H1 (cell line): ENCODE measurements at regions not wholly inside any gene's neighbourhood (a gene's known extent, or its start where the extent isn't known, plus 50 kb on each side); places are given as distances from the start of the nearest gene placed in this dataset.

Experiments used
- CTCF ChIA-PET: fragments of 300-600 bp; sonication (Branson Sonifier 250); formaldehyde crosslinking; loops from one replicate; lab custom pipeline; 2021; ENCODE audit not compliant: partially characterized antibody; lab: Charles Lee
- POLR2A ChIA-PET: fragments of 300-600 bp; sonication (Branson Sonifier 250); formaldehyde crosslinking; loops from one replicate; lab custom pipeline; 2021; ENCODE audit warnings: inconsistent platforms; ENCODE audit not compliant: partially characterized antibody; lab: Charles Lee
- DNase-seq, 2 experiments: peaks; one replicate each; pipeline versions ENCODE4 v3.0.0 to v3.0.0-alpha.2; 2010 to 2022; ENCODE audit warnings: low spot score in 2 of 2, low read depth in 1 of 2, mixed read lengths in 1 of 2
- FAIRE-seq: peaks from 2 replicates; lab custom pipeline; 2011; peaks lifted over from hg19 to GRCh38; lab: Jason Lieb, UNC
- H2AFZ ChIP-seq: 2 replicates; pipeline ENCODE4 v1.8.1; 2012; ENCODE audit warnings: low read length, inconsistent platforms
- H2AK5ac ChIP-seq: 2 replicates; pipeline ENCODE4 v1.6.1; 2013; ENCODE audit warnings: low read depth, low read length
- H2BK120ac ChIP-seq: replicated peaks from 2 replicates; pipeline ENCODE3; 2013; ENCODE audit warnings: low read depth, low read length, inconsistent platforms
- H2BK12ac ChIP-seq: 2 replicates; pipeline ENCODE4 v1.6.1; 2013; ENCODE audit warnings: low read depth, low read length
- H2BK15ac ChIP-seq: 2 replicates; pipeline ENCODE4 v1.6.1; 2013; ENCODE audit warnings: low read length
- H2BK20ac ChIP-seq: 2 replicates; pipeline ENCODE4 v1.6.1; 2013; ENCODE audit warnings: low read length
- H2BK5ac ChIP-seq: 2 replicates; pipeline ENCODE4 v1.6.1; 2013; ENCODE audit warnings: low read depth, low read length
- H3K14ac ChIP-seq: 2 replicates; pipeline ENCODE4 v1.6.1; 2013; ENCODE audit warnings: inconsistent platforms; ENCODE audit not compliant: insufficient read length
- H3K18ac ChIP-seq: 2 replicates; pipeline ENCODE4 v1.6.1; 2013; ENCODE audit warnings: low read length; ENCODE audit errors: extremely low read depth
- H3K23ac ChIP-seq: 2 replicates; pipeline ENCODE4 v1.6.1; 2013; ENCODE audit warnings: inconsistent platforms; ENCODE audit not compliant: insufficient read length
- H3K23me2 ChIP-seq: 2 replicates; pipeline ENCODE4 v1.6.1; 2013; ENCODE audit warnings: low read depth, low read length
- H3K27ac ChIP-seq: 2 replicates; pipeline ENCODE4 v1.6.1; 2011; ENCODE audit warnings: low read depth, low read length, inconsistent platforms
- H3K27me3 ChIP-seq, 4 experiments: replicated peaks in 1 of 4; 1 replicate in 1 of 4; 2 replicates in 3 of 4; pipeline versions ENCODE4 v1.6.1 to v1.8.1; 2011 to 2013; ENCODE audit warnings: low read length in 3 of 4, mild to moderate bottlenecking in 3 of 4, inconsistent platforms in 2 of 4, mixed read lengths in 2 of 4, moderate library complexity in 1 of 4; ENCODE audit not compliant: control insufficient read depth in 3 of 4, insufficient read depth in 3 of 4; ENCODE audit errors: extremely low read depth in 1 of 4
- H3K36me3 ChIP-seq, 4 experiments: 2 replicates each; pipeline versions ENCODE4 v1.6.1 to v1.8.1; 2011 to 2013; ENCODE audit warnings: mild to moderate bottlenecking in 4 of 4, low read length in 3 of 4, moderate library complexity in 2 of 4, control low read depth in 1 of 4, inconsistent platforms in 1 of 4; ENCODE audit not compliant: insufficient read depth in 4 of 4, control insufficient read depth in 2 of 4
- H3K4ac ChIP-seq: replicated peaks from 2 replicates; pipeline ENCODE3; 2013; ENCODE audit warnings: low read length, low read depth, mixed read lengths, inconsistent platforms; ENCODE audit not compliant: insufficient read length
- H3K4me1 ChIP-seq, 4 experiments: replicated peaks in 1 of 4; 1 replicate in 1 of 4; 2 replicates in 3 of 4; pipeline versions ENCODE4 v1.6.1 to v1.8.1; 2011 to 2013; ENCODE audit warnings: low read length in 3 of 4, inconsistent platforms in 2 of 4, mixed read lengths in 1 of 4; ENCODE audit not compliant: insufficient read depth in 4 of 4, control insufficient read depth in 3 of 4
- H3K4me2 ChIP-seq, 2 experiments: 2 replicates each; pipeline versions ENCODE4 v1.6.1 to v1.8.1; 2011 to 2013; ENCODE audit warnings: low read depth in 2 of 2, low read length in 2 of 2, control low read depth in 1 of 2, inconsistent platforms in 1 of 2, mild to moderate bottlenecking in 1 of 2; ENCODE audit not compliant: insufficient read depth in 1 of 2
- H3K4me3 ChIP-seq, 4 experiments: fragments of 200-600, 300-600 bp in 1 of 4; sonication (generic), shearing (Covaris generic), sonication (Bioruptor Twin) in 1 of 4; 2 replicates each; pipeline versions ENCODE4 v1.5.1 to v1.8.1; 2011 to 2016; ENCODE audit warnings: low read length in 4 of 4, low read depth in 3 of 4, control low read depth in 2 of 4, inconsistent platforms in 2 of 4, mild to moderate bottlenecking in 2 of 4, mixed read lengths in 1 of 4, moderate library complexity in 1 of 4; ENCODE audit not compliant: insufficient read depth in 2 of 4; ENCODE audit errors: extremely low read depth in 1 of 4
- H3K56ac ChIP-seq: replicated peaks from 2 replicates; pipeline ENCODE3; 2013; ENCODE audit warnings: low read depth, mild to moderate bottlenecking, mixed read lengths, low read length, inconsistent platforms; ENCODE audit not compliant: insufficient read length
- H3K79me1 ChIP-seq: 2 replicates; pipeline ENCODE4 v1.6.1; 2013; ENCODE audit warnings: low read depth, low read length, control low read depth
- H3K79me2 ChIP-seq, 2 experiments: 2 replicates each; pipeline versions ENCODE4 v1.6.1 to v1.8.1; 2012 to 2013; ENCODE audit warnings: low read length in 2 of 2, mild to moderate bottlenecking in 2 of 2, inconsistent platforms in 1 of 2; ENCODE audit not compliant: insufficient read depth in 2 of 2, control insufficient read depth in 1 of 2
- H3K9ac ChIP-seq, 4 experiments: replicated peaks in 1 of 4; 1 replicate in 1 of 4; 2 replicates in 3 of 4; pipeline versions ENCODE4 v1.6.1 to v1.8.1; 2011 to 2013; ENCODE audit warnings: low read depth in 3 of 4, low read length in 3 of 4, control low read depth in 2 of 4, mild to moderate bottlenecking in 2 of 4, moderate library complexity in 2 of 4, inconsistent platforms in 1 of 4; ENCODE audit errors: extremely low read depth in 1 of 4
- H3K9me3 ChIP-seq, 2 experiments: 2 replicates each; pipeline versions ENCODE4 v1.6.1 to v1.8.1; 2012 to 2013; ENCODE audit warnings: mild to moderate bottlenecking in 2 of 2, moderate library complexity in 2 of 2, control low read depth in 1 of 2, inconsistent platforms in 1 of 2, low read depth in 1 of 2, low read length in 1 of 2, mixed read lengths in 1 of 2; ENCODE audit not compliant: insufficient read depth in 2 of 2
- H4K20me1 ChIP-seq, 2 experiments: replicated peaks in 1 of 2; 2 replicates each; pipeline versions ENCODE3 to v1.8.1; 2011 to 2013; ENCODE audit warnings: inconsistent platforms in 2 of 2, low read length in 2 of 2, mild to moderate bottlenecking in 1 of 2; ENCODE audit not compliant: insufficient read depth in 2 of 2, control insufficient read depth in 1 of 2
- H4K5ac ChIP-seq: 2 replicates; pipeline ENCODE4 v1.6.1; 2013; ENCODE audit warnings: low read length, low read depth, mixed read lengths, inconsistent platforms; ENCODE audit not compliant: insufficient read length
- H4K8ac ChIP-seq: 2 replicates; pipeline ENCODE4 v1.8.0; 2013; ENCODE audit warnings: mild to moderate bottlenecking, moderate library complexity, low read length, inconsistent platforms; ENCODE audit not compliant: insufficient read depth; ENCODE audit errors: extremely low read depth
- H4K91ac ChIP-seq: replicated peaks from 2 replicates; pipeline ENCODE3; 2013; ENCODE audit warnings: low read length, mixed read lengths, inconsistent platforms; ENCODE audit not compliant: insufficient read length
- BACH1 ChIP-seq: IDR thresholded peaks from 2 replicates; pipeline ENCODE4 v1.6.1; 2012; ENCODE audit warnings: low read length, improper control_type of control experiment
- EZH2 ChIP-seq: fragments of 200-600 bp; sonication (generic); IDR thresholded peaks from 2 replicates; pipeline ENCODE4 v1.7.1; 2012; ENCODE audit warnings: low read depth, mild to moderate bottlenecking, moderate library complexity, low read length, inconsistent platforms; ENCODE audit not compliant: severe bottlenecking
- POLR2A ChIP-seq, 2 experiments: IDR thresholded peaks; 1 replicate in 1 of 2; 2 replicates in 1 of 2; pipeline ENCODE4 v1.6.1; 2011; ENCODE audit warnings: low read depth in 2 of 2, low read length in 2 of 2, mild to moderate bottlenecking in 2 of 2; ENCODE audit errors: control extremely low read depth in 1 of 2
- RBBP5 ChIP-seq: IDR thresholded peaks from 2 replicates; pipeline ENCODE4 v1.7.1; 2012; ENCODE audit warnings: low read depth, mild to moderate bottlenecking, inconsistent platforms, low read length, moderate library complexity, borderline replicate concordance
- RXRA ChIP-seq: IDR thresholded peaks from 2 replicates; pipeline ENCODE4 v1.6.1; 2011; ENCODE audit warnings: low read depth, mild to moderate bottlenecking, low read length, moderate library complexity; ENCODE audit not compliant: insufficient read depth
- SIN3A ChIP-seq, 2 experiments: IDR thresholded peaks in 1 of 2; conservative IDR thresholded peaks in 1 of 2; 2 replicates each; pipeline ENCODE4 v1.6.1; 2011 to 2012; ENCODE audit warnings: low read length in 2 of 2, improper control_type of control experiment in 1 of 2, low read depth in 1 of 2, mild to moderate bottlenecking in 1 of 2
- SP1 ChIP-seq: IDR thresholded peaks from 2 replicates; pipeline ENCODE4 v1.6.1; 2011; ENCODE audit warnings: low read depth, low read length
- TCF12 ChIP-seq: IDR thresholded peaks from 2 replicates; pipeline ENCODE4 v1.6.1; 2011; ENCODE audit warnings: low read depth, mild to moderate bottlenecking, low read length
- WGBS, 2 experiments: shearing (Covaris generic) in 1 of 2; methylation state at CpG; one replicate each; pipeline versions ENCODE4 v1.1.6 to v1.1.7; 2013 to 2015; ENCODE audit warnings: low lambda C conversion rate in 2 of 2, mixed read lengths in 2 of 2, inconsistent platforms in 1 of 2, low coverage in 1 of 2, missing lambda C conversion rate in 1 of 2; ENCODE audit not compliant: insufficient replicate concordance in 2 of 2, insufficient coverage in 1 of 2, insufficient read length in 1 of 2; ENCODE audit errors: extremely low coverage in 1 of 2, missing lambda C conversion rate in 1 of 2; 5-methylcytosine and 5-hydroxymethylcytosine counted together
- TF ChIP-seq, protein P1 (sequence below): IDR thresholded peaks from 2 replicates; pipeline ENCODE4 v1.6.1; 2011; ENCODE audit warnings: low read length, improper control_type of control experiment

- H3K18ac ChIP-seq, result no peak overlapping the region; the same call in 1 of the 2 replicates
- no peak overlapping the region for H2BK20ac ChIP-seq
- H3K14ac ChIP-seq, result no peak overlapping the region
- DNase-seq, result no peak
- H2AFZ ChIP-seq, result peak overlapping the region; percentile 44; the same call in 1 of the 2 replicates
- H3K27me3 ChIP-seq, result no peaks in the 10 kb centered on the region
- no peak overlapping the region for H2BK5ac ChIP-seq
- TF ChIP-seq, protein P1, sequence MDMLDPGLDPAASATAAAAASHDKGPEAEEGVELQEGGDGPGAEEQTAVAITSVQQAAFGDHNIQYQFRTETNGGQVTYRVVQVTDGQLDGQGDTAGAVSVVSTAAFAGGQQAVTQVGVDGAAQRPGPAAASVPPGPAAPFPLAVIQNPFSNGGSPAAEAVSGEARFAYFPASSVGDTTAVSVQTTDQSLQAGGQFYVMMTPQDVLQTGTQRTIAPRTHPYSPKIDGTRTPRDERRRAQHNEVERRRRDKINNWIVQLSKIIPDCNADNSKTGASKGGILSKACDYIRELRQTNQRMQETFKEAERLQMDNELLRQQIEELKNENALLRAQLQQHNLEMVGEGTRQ, result no peak
- no peak for TF ChIP-seq SIN3A (conservative IDR thresholded peaks at IDR 0.05 in 1 of 2, IDR thresholded peaks at IDR 0.05 in 1 of 2; ENCODE audit: low read depth in 1 of 2, low read length in 2 of 2)
- TF ChIP-seq BACH1, result peak; percentile 66
- TF ChIP-seq RBBP5, result no peak
- no peak for TF ChIP-seq TCF12
- no peak for TF ChIP-seq RXRA
- TF ChIP-seq SP1, result no peak
- TF ChIP-seq POLR2A (IDR thresholded peaks at IDR 0.05; ENCODE audit: control extremely low read depth in 1 of 2, low read depth in 2 of 2, low read length in 2 of 2), result no peak
- no peak for TF ChIP-seq EZH2
- H2BK15ac ChIP-seq, result no peak overlapping the region
- H4K5ac ChIP-seq, result no peak overlapping the region
- no peaks in the 10 kb centered on the region for H3K9me3 ChIP-seq
- 89% methylated on average over 12 of the region's 14 CpGs; no CpG with 5 or more reads in 1 of the 2 experiments for WGBS, 2 experiments
- no peak overlapping the region for H3K4me2 ChIP-seq
- H3K79me1 ChIP-seq, result no peaks in the 10 kb centered on the region
- no peak overlapping the region; the same call in 1 of the 2 replicates for H4K8ac ChIP-seq
- H2AK5ac ChIP-seq, result no peak overlapping the region
- ChIA-PET POLR2A (interaction anchor here (0.5 kb wide), 1 partner anchor 347 kb away, joined by 4 read pairs; no protein-coding TSS in a partner anchor), CTCF (interaction anchor here (1.2 to 1.7 kb wide), 3 partner anchors 40 to 47 kb away, joined by 4 to 7 read pairs (median 5); no protein-coding TSS in a partner anchor)
- H3K56ac ChIP-seq, result no peak overlapping the region
- no peak overlapping the region for H3K4ac ChIP-seq
- no peak for FAIRE-seq
- no peak overlapping the region for H4K91ac ChIP-seq
- H4K20me1 ChIP-seq, result no peaks in the 10 kb centered on the region
- H3K4me1 ChIP-seq, result no peaks in the 10 kb centered on the region
- H3K36me3 ChIP-seq, result no peaks in the 10 kb centered on the region
- H3K27ac ChIP-seq, result no peak overlapping the region
- H3K4me3 ChIP-seq, result no peak overlapping the region
- no peaks in the 10 kb centered on the region for H3K23me2 ChIP-seq
- no peak overlapping the region for H2BK12ac ChIP-seq
- no peak overlapping the region for H3K9ac ChIP-seq
- no peak overlapping the region for H3K23ac ChIP-seq
- H3K79me2 ChIP-seq, result no peaks in the 10 kb centered on the region
- no peak overlapping the region for H2BK120ac ChIP-seq
Measured at GRCh38 chr7:98785929-98786571, 83.8 kb downstream of the TMEM130 start.
